IPS-NIHi11 (cell line): ENCODE measurements at regions not wholly inside any gene's neighbourhood (a gene's known extent, or its start where the extent isn't known, plus 50 kb on each side); places are given as distances from the start of the nearest gene placed in this dataset.

Experiments used
- DNase-seq: peaks from one replicate; pipeline ENCODE4 v3.0.0; 2012; ENCODE audit warnings: mixed read lengths, low spot score

DNA sequence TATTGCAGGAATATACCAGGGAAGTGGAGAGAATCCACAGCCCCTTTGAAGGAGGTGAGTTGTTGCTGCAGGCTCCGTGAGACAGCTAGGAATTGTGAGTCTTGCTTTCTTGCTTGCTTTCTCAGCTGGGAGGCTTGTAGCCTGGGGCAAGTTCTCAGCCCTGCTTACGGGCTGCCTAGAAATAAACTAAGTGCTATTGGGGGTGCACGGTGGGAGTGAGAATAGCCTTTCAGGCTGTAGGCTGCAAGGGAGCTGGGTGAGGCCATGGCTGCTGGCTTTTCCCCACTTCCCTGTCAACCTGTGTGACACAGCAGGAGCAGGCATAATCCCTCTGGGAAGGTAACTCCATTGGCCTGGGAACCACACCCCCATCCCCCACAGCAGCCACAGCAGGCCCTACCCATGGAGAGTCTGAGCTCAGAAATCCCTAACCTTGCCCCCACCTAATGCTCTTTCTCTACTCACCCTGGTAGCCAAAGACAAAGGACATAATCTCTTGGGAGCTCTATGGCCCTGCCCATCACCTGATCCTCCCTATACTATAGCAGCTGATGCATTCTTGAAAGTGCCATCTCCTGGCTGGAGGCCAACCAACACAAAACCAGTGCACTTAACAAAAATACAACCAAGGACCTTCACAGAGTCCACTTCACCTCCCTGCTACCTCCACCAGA lies 113.0 kb downstream of the MMRN1 start:
- DNase-seq = no peak

DNA sequence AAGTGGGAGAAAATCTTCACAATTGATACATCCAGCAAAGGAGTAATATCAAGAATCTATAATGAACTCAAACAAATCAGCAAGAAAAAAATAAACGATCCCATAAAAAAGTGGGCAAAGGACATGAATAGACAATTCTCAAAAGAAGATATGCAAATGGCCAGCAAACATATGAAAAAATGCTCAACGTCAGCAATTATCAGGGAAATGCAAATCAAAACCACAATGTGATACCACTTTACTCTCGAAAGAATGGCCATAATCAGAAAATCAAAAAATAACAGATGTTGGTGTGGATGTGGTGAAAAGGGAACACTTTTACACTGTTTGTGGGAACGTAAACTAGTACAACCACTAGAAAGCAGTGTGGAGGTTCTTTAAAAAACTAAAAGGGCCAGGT lies 114.3 kb upstream of the CCSER1 start:
- no peak for DNase-seq

DNA sequence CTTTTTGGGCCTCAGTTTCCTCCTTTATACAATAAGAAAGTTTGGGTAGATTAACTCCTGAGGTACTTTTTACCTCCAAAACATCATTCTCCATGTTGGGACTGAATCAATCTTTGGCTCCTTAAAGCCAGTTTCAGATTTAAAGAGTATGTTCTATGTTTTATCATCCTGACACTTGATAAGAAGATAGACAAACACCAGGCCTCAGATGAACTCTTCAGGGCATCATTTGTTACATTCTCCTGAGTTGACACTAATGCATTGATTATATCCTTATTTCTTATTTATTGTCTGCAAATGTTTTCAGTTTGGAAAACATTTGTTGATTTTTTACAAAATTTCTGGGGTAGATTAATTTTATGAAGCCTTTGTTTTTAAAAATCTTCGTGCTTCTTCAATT lies 102.7 kb upstream of the CCSER1 start:
- no peak for DNase-seq

DNA sequence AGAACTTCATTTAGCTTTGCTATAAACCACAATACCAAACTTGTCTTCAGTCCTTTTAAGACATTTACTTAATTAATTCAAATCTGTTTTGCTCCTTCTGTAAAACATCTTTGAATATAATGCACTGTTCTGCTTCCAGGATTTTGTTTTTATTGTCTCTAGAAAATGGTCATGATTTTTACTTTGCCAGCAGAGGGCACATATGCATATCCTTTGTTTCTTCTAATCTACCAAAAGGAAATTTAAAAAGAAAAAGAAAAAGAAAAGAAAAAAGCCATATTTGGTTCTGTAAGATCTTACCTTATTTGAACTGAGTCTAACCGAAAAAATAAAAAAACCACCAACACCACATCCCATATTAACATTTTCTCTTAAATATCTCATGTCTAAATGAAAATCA lies 101.9 kb upstream of the CCSER1 start:
- no peak for DNase-seq

DNA sequence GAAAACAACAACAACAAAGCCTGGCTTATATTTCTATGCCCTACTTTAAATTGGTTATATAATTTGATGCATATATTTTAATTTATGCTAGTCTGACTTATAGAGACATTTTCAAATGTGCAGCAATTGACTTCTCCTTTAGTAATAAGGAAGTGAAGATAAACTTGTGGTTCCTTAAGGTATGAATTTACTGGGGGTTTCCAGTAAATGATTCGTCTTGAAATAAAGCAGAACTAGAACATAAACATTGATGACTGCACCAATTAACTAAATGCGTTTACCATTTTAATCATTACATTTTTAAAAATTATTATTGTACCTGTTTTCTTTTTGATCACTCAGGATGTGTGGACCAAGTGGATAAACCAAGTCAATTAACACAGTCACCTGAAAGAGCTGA lies 99.6 kb upstream of the CCSER1 start:
- DNase-seq = no peak

DNA sequence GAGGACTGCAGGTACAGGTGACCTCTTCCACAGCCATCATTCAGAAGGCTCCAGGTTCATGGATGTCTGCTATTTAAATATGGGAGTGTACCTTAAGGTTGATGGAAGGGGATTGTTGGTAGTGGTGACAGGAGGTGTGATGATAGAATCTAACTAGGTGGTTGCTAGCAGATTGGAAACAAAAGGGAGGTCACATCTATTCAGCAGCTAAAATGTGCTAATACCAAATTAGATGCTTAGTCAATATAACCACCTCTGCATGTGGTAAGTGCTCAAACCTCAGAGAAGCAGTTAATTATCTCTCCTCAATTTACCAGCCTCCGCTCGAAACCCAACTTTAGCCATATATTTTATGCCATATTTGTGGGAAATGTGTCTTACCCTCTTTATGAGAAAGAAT lies 98.7 kb upstream of the CCSER1 start:
- DNase-seq = no peak

DNA sequence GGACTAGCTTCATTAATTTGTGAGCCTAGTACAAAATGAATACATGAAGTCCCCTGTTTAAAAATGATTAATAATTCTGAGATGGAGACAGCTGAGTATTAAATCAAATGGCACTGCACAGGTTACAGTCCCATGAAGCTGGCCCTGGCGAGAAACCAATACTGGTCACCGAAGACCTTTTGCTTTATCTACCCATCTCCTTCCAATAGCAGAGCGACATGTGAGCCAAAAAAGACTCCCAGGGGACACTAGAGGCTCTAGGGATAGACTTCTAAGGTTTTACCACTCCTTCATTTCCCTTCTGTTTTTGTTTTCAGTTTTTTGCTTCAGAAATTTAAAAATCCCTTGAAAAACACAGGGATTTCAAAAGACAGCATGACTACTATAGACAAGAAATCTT lies 97.0 kb upstream of the CCSER1 start:
- no peak for DNase-seq

DNA sequence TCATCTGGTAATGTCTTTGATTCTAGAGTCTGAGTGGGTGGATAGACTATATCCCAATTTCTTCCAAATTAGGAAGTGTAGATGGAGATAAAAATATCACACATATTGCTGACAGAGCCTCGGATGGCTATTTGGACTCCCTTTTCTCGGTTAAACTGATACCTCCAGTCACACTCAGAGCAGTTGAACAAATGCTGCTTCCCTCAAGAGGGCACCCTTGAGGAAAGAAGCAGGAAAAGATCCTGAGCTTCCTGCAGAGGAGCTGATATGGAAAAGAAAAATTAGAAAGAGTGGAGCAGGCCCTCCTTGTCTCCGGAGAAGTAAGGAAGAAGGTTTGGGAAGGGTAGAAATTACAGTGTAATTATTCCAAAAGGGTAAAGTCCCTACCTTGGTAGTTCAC lies 96.2 kb upstream of the CCSER1 start:
- DNase-seq = peak; percentile 19

DNA sequence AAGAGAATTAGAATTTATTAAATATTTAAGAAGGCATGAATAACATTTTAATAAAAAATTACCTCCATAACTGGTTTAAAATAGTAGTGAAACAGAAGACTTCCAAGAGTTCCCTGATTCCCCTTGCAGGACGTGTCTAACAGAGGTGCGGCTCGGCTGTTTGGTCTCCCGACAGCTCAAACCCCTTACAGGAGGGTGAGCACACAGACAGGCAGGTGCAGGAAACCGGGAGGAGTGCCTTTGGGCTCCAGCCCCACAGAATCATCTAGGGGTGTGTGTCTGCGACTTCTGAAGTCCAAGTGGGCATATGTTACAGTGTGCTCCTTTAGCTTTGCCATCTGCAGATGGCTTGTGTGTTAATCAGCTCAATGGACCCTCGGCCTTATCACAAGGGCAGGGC lies 88.1 kb upstream of the CCSER1 start:
- no peak for DNase-seq

DNA sequence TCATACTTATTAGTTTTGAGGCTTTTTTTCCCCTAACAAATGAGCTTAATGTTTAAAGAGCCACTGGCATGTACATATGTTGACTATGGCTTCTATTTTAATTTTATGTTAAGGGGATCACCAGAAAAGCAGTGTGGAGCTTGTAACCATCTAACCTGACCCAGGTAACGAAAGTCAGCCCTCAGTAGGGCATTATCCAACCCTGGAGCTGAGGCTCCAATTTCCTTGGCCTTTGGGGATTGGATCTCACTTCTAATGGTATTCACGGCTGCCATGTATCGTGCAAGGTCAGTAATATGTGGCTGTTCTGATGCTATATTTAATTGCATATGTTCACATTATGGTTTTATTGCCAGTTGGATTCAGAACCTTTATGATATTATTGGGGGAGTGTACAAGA lies 75.2 kb upstream of the CCSER1 start:
- no peak for DNase-seq

DNA sequence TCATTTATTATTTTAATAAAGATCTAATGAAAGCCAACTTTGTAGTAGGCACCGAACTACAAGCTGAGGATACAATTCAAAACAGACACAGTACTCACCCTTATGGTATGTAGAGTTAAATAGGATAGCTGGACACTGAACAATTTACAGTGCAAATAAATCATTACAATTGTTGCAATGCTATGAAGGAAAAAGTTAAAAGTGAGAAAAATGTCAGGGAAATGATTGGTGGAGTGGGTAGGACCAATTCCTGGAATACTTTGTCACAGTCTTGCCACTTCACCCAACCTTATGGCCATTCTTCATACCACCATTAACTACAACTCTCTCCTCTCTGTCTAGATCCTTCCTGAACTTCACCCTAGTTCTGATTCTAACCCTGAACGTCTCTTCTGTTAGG lies 70.1 kb upstream of the CCSER1 start:
- no peak for DNase-seq

DNA sequence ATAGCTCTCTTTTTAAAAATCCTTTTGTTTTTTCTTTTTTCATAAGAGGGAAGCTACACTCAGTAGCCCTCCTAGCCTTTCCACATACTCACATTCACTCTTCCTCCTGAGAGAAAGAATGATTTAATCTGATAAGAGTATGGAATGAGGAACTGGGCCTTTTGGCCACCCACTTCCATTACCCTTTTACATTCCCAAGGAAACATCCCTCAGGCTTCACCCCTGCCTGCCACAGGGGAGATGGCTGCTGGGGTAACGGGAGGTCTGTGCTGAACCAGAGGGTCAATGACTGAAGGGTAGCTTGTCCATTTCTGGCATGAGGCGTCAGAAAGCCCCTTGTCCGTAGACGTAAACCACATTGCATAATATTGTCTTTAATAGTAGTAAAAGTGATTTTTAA lies 67.2 kb upstream of the CCSER1 start:
- no peak for DNase-seq

DNA sequence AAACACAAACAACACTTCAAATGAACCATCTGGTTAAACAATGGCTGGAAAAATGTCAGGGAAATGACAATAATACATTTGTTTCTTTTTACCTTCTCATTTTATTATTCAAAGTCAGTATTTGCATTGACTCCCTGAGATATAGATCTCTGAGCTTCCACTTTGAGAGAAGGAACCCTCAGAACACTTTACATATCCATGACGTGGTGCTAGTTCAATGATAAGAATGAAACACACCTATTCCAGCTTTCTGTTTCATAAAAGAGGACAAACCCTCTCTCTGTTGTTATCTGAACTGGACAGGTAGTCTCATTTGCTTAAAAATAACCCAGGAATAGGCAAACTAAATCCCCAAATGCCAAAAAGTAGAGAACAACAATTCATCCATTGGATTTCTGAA lies 65.3 kb upstream of the CCSER1 start:
- DNase-seq = no peak

DNA sequence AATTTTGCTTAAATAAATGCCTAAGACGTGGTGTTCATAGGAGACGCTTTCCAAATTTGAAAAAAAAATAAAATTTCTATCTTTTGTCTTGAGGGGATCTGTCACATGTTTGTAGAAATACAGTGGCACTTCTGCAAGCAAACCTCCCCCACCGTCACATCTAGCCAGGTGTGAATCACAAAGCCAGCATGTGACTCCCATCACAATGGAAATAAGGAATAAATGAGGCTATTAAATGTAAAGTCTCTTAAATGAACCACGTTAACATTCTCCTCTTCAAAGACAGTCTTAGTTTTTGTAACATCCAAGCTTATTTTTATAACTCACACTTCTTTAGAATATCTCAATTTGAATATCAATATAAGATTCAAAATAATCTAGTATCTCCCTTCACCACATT lies 63.0 kb upstream of the CCSER1 start:
- no peak for DNase-seq

DNA sequence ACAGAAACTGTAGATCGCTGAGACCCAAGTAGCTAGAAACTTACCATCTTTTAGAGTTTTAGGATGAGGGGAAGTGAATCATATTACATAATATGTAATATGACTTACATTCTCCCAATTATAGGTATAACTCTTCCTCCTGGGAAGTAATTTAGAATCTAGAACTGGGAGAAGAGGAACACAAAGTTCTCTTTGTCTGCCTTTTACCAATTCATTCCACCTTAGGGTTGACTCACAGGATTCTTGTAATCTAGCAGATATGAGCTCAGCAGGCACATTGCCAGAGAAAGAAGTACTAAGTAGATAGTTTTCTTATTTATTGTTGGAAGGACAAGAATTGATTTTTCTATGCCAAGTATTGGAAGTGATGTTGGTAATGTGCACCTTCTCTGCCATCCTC lies 58.0 kb upstream of the CCSER1 start:
- DNase-seq = no peak

DNA sequence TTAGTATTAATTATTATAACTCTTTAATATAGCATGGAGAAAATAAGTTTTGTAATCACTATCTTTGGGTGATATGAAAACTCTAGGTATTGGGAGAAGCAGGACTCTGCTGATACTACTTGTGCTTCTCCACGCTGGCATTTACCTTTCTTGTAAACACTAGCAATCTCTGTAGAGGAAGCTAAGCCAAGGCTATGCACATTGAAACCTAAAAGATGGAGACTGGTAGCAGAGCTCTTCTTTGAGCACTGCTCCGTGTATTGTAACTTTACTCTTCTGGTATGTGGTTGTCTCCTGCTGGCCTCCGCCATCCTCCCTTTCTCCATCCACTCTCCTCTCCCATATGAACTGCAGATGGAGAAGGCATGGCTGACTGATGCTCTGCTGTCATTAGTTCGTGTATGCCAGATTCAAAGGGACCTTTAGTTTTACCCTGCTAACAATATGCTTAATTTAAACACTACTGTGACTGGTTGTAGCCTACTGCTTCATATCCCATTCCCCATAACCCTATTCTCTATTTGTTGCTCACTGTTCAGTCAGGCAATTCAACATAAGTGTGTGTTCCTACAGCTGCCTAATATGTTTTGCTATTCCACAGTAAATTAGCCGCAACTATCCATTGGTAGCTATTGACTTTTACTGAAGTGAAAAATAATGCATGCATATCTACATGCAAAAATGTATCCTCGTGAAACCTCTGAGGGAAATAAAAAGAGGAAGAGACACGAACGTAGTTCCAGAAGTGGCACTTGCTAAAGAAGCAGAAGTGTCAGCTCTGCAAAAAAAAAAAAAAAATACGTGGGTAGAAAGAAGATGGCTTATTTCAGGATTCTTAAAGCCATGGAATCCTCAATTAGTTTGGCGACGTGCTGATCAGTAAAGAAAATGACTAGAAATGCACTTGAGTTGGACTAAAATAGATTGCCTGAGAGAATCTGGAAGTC lies 55.6 kb upstream of the CCSER1 start:
- no peak for DNase-seq

DNA sequence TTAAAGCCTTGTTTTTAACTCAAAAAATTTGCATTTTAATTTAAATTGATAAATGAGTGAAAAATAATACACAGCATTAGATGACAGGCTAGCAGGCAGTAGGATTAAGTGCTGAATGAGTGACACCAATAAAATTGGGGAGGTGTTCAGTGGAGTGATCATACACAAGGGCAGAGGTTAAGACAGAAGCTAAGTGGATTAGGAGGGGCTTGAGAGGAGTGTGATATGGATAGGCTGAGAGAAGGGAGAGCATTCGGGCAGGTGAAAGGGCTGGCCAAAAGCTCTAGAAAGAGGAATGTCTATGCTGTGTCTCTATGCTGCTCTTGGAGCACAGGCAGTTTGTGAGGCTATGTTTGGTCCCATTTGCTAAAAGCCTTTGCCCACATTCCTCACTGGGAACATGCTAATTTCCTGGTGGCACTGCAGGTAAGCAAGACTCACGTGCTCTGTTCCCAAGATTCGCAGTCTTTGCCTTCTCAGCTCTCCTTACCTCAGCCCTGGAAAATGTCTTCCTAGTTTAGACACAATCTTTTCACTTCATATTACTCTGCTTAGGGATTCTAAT lies 52.8 kb upstream of the CCSER1 start:
- DNase-seq = no peak
